HG03097 (cell line): ENCODE measurements at regions not wholly inside any gene's neighbourhood (a gene's known extent, or its start where the extent isn't known, plus 50 kb on each side); places are given as distances from the start of the nearest gene placed in this dataset.

Experiments used
- ATAC-seq: cut with Tn5 transposase; IDR thresholded peaks from one replicate; pipeline ENCODE4 v1.9.1; 2021; ENCODE audit not compliant: unreplicated experiment, low FRiP score

- ATAC-seq: no peak
These were observed 520.8 kb upstream of the ADAMTS5 start for GRCh38 chr21:27487676-27488075.

- ATAC-seq: no peak
These were observed 514.0 kb upstream of the ADAMTS5 start for GRCh38 chr21:27480841-27481261.

GRCh38 chr21:27477296-27477695, 510.4 kb upstream of the ADAMTS5 start:
- ATAC-seq: no peak

GRCh38 chr21:27476696-27477095, 509.8 kb upstream of the ADAMTS5 start:
- no peak for ATAC-seq

- no peak for ATAC-seq
These were observed 508.6 kb upstream of the ADAMTS5 start for GRCh38 chr21:27475363-27475955.

- ATAC-seq: no peak
These were observed 500.5 kb upstream of the ADAMTS5 start for GRCh38 chr21:27467366-27467765.

- no peak for ATAC-seq
These were observed 499.3 kb upstream of the ADAMTS5 start for GRCh38 chr21:27466140-27466539.

GRCh38 chr21:27464648-27465047, 497.8 kb upstream of the ADAMTS5 start:
- no peak for ATAC-seq

- ATAC-seq: no peak
These were observed 495.8 kb upstream of the ADAMTS5 start for GRCh38 chr21:27462726-27463125.

GRCh38 chr21:27454234-27454633, 487.3 kb upstream of the ADAMTS5 start:
- ATAC-seq: no peak

GRCh38 chr21:27451116-27451515, 484.2 kb upstream of the ADAMTS5 start:
- ATAC-seq: no peak

- no peak for ATAC-seq
These were observed 483.3 kb upstream of the ADAMTS5 start for GRCh38 chr21:27450216-27450615.

- no peak for ATAC-seq
These were observed 482.1 kb upstream of the ADAMTS5 start for GRCh38 chr21:27448960-27449359.

GRCh38 chr21:27447843-27448242, 481.0 kb upstream of the ADAMTS5 start:
- ATAC-seq: no peak

- no peak for ATAC-seq
These were observed 462.9 kb upstream of the ADAMTS5 start for GRCh38 chr21:27429710-27430341.

- no peak for ATAC-seq
These were observed 459.3 kb upstream of the ADAMTS5 start for GRCh38 chr21:27426196-27426595.

- no peak for ATAC-seq
These were observed 458.7 kb upstream of the ADAMTS5 start for GRCh38 chr21:27425574-27425973.

GRCh38 chr21:27425172-27425571, 458.3 kb upstream of the ADAMTS5 start:
- no peak for ATAC-seq

GRCh38 chr21:27424601-27425000, 457.7 kb upstream of the ADAMTS5 start:
- ATAC-seq: no peak

GRCh38 chr21:27423906-27424595, 457.2 kb upstream of the ADAMTS5 start:
- ATAC-seq: no peak

- no peak for ATAC-seq
These were observed 456.1 kb upstream of the ADAMTS5 start for GRCh38 chr21:27423038-27423437.

GRCh38 chr21:27422435-27422834, 455.5 kb upstream of the ADAMTS5 start:
- ATAC-seq: no peak
